ENCODE measurements at regions not wholly inside any gene's neighbourhood (a gene's known extent, or its start where the extent isn't known, plus 50 kb on each side); places are given as distances from the start of the nearest gene placed in this dataset.

GRCh38 chr1:244209955-244210354 is 158.9 kb downstream of the ZBTB18 start:
- H3F3A ChIP-seq (ENCODE audit: insufficient read depth, low read length), result no peaks in the 10 kb centered on the region
- H3K9me2 ChIP-seq (ENCODE audit: low read depth, low read length), result no peaks in the 10 kb centered on the region
- H4K20me1 ChIP-seq (ENCODE audit: insufficient read depth, low read length), result no peaks in the 10 kb centered on the region
- no peaks in the 10 kb centered on the region for H3K4me1 ChIP-seq (ENCODE audit: insufficient read depth, low read length, severe bottlenecking)
- H3K4me3 ChIP-seq (ENCODE audit: low read depth, low read length, poor library complexity, severe bottlenecking), result no peak overlapping the region
- H3K36me3 ChIP-seq (ENCODE audit: insufficient read depth, low read length), result no peaks in the 10 kb centered on the region
- H3K9ac ChIP-seq (ENCODE audit: low read length), result no peak overlapping the region
- H3K4me2 ChIP-seq (ENCODE audit: low read length), result no peak overlapping the region
- H3K79me2 ChIP-seq (ENCODE audit: insufficient read depth, low read length), result no peaks in the 10 kb centered on the region
- H3K27ac ChIP-seq (ENCODE audit: low read depth, low read length, poor library complexity, severe bottlenecking), result no peak overlapping the region
- H3K9me3 ChIP-seq (ENCODE audit: low read length), result no peaks in the 10 kb centered on the region
- no peaks in the 10 kb centered on the region for H3K27me3 ChIP-seq (ENCODE audit: insufficient read depth, low read length)
- TF ChIP-seq EZH2 (IDR thresholded peaks at IDR 0.05; ENCODE audit: borderline replicate concordance, low read length), result no peak
- no peak for TF ChIP-seq CTCF (IDR thresholded peaks at IDR 0.05; ENCODE audit: low read length)
- no peak overlapping the region for H2AFZ ChIP-seq (ENCODE audit: low read length)

- H3K79me2 ChIP-seq (ENCODE audit: insufficient read depth, low read length), result no peaks in the 10 kb centered on the region
- no peaks in the 10 kb centered on the region for H3F3A ChIP-seq (ENCODE audit: insufficient read depth, low read length)
- H3K9me3 ChIP-seq (ENCODE audit: low read length), result no peaks in the 10 kb centered on the region
- H4K20me1 ChIP-seq (ENCODE audit: insufficient read depth, low read length), result no peaks in the 10 kb centered on the region
- H3K36me3 ChIP-seq (ENCODE audit: insufficient read depth, low read length), result no peaks in the 10 kb centered on the region
- H3K27me3 ChIP-seq (ENCODE audit: insufficient read depth, low read length), result no peaks in the 10 kb centered on the region
- no peaks in the 10 kb centered on the region for H3K4me1 ChIP-seq (ENCODE audit: insufficient read depth, low read length, severe bottlenecking)
- no peak overlapping the region for H3K9ac ChIP-seq (ENCODE audit: low read length)
- no peaks in the 10 kb centered on the region for H3K9me2 ChIP-seq (ENCODE audit: low read depth, low read length)
- TF ChIP-seq CTCF (IDR thresholded peaks at IDR 0.05; ENCODE audit: low read length) (peak; percentile 29), EZH2 (IDR thresholded peaks at IDR 0.05; ENCODE audit: borderline replicate concordance, low read length) (no peak)
- H3K4me3 ChIP-seq (ENCODE audit: low read depth, low read length, poor library complexity, severe bottlenecking), result no peak overlapping the region
- no peak overlapping the region for H2AFZ ChIP-seq (ENCODE audit: low read length)
- no peak overlapping the region for H3K4me2 ChIP-seq (ENCODE audit: low read length)
- H3K27ac ChIP-seq (ENCODE audit: low read depth, low read length, poor library complexity, severe bottlenecking), result no peak overlapping the region
Observed at GRCh38 chr1:244210884-244211558, 159.9 kb downstream of the ZBTB18 start.

GRCh38 chr1:244211559-244211944 is 160.5 kb downstream of the ZBTB18 start:
- Histone ChIP-seq H3K36me3 (ENCODE audit: insufficient read depth, low read length) (no peaks in the 10 kb centered on the region), H3K4me1 (ENCODE audit: insufficient read depth, low read length, severe bottlenecking) (no peaks in the 10 kb centered on the region), H3K4me2 (ENCODE audit: low read length) (no peak overlapping the region), H4K20me1 (ENCODE audit: insufficient read depth, low read length) (no peaks in the 10 kb centered on the region), H3K4me3 (ENCODE audit: low read depth, low read length, poor library complexity, severe bottlenecking) (no peak overlapping the region), H2AFZ (ENCODE audit: low read length) (no peak overlapping the region), H3K9me3 (ENCODE audit: low read length) (no peaks in the 10 kb centered on the region), H3F3A (ENCODE audit: insufficient read depth, low read length) (no peaks in the 10 kb centered on the region), H3K27me3 (ENCODE audit: insufficient read depth, low read length) (no peaks in the 10 kb centered on the region), H3K9me2 (ENCODE audit: low read depth, low read length) (no peaks in the 10 kb centered on the region), H3K79me2 (ENCODE audit: insufficient read depth, low read length) (no peaks in the 10 kb centered on the region), H3K9ac (ENCODE audit: low read length) (no peak overlapping the region), H3K27ac (ENCODE audit: low read depth, low read length, poor library complexity, severe bottlenecking) (no peak overlapping the region)
- TF ChIP-seq CTCF (IDR thresholded peaks at IDR 0.05; ENCODE audit: low read length) (no peak), EZH2 (IDR thresholded peaks at IDR 0.05; ENCODE audit: borderline replicate concordance, low read length) (no peak)
